SU-DHL-6 (cell line): ENCODE measurements at regions not wholly inside any gene's neighbourhood (a gene's known extent, or its start where the extent isn't known, plus 50 kb on each side); places are given as distances from the start of the nearest gene placed in this dataset.

Experiments used
- H2AFZ ChIP-seq: fragments of 200-600 bp; sonication (generic); 2 replicates; pipeline ENCODE4 v1.6.1; 2014; ENCODE audit warnings: low read depth, mild to moderate bottlenecking, moderate library complexity, mixed read lengths, antibody characterized with exemption, low read length; ENCODE audit not compliant: severe bottlenecking
- H3F3A ChIP-seq: fragments of 200-600 bp; shearing (Covaris generic); 2 replicates; pipeline ENCODE4 v1.6.0; 2016; ENCODE audit warnings: antibody characterized with exemption, mild to moderate bottlenecking; ENCODE audit not compliant: insufficient read depth
- H3K27ac ChIP-seq: fragments of 200-600 bp; sonication (generic); 2 replicates; pipeline ENCODE4 v1.5.1; 2016; ENCODE audit warnings: low read depth, mild to moderate bottlenecking, low read length, moderate library complexity, mixed read lengths
- H3K27me3 ChIP-seq: fragments of 200-600 bp; sonication (generic), shearing (Covaris generic); 2 replicates; pipeline ENCODE4 v1.6.0; 2014; ENCODE audit warnings: mild to moderate bottlenecking, low read length
- H3K36me3 ChIP-seq: fragments of 200-600 bp; sonication (generic); 2 replicates; pipeline ENCODE4 v1.6.1; 2014; ENCODE audit warnings: mild to moderate bottlenecking, low read length, mixed read lengths
- H3K4me2 ChIP-seq: fragments of 300-600, 200-600 bp; shearing (Covaris generic), sonication (generic); 2 replicates; pipeline ENCODE4 v1.6.0; 2014; ENCODE audit warnings: low read length, low read depth, mild to moderate bottlenecking; ENCODE audit not compliant: poor library complexity, severe bottlenecking
- H3K4me3 ChIP-seq: fragments of 200-600 bp; sonication (generic); 2 replicates; pipeline ENCODE4 v1.5.1; 2014; ENCODE audit warnings: antibody characterized with exemption, low read length, mild to moderate bottlenecking, mixed read lengths; ENCODE audit not compliant: insufficient read depth, poor library complexity, severe bottlenecking
- H3K79me2 ChIP-seq: fragments of 200-600 bp; sonication (generic); 2 replicates; pipeline ENCODE4 v1.6.1; 2014; ENCODE audit warnings: mild to moderate bottlenecking, low read length, moderate library complexity; ENCODE audit not compliant: insufficient read depth
- H3K9ac ChIP-seq: fragments of 200-600 bp; sonication (generic); 2 replicates; pipeline ENCODE4 v1.7.0; 2014; ENCODE audit warnings: mild to moderate bottlenecking, low read length
- H3K9me2 ChIP-seq: fragments of 200-600 bp; sonication (generic); replicated peaks from 2 replicates; pipeline ENCODE4 v1.6.1; 2014; ENCODE audit warnings: low read length; ENCODE audit not compliant: insufficient read depth
- H3K9me3 ChIP-seq: fragments of 200-600 bp; sonication (generic); 2 replicates; pipeline ENCODE4 v1.6.1; 2014; ENCODE audit warnings: low read length, mixed read lengths; ENCODE audit not compliant: insufficient read depth
- H4K20me1 ChIP-seq: fragments of 200-600 bp; sonication (generic); 2 replicates; pipeline ENCODE4 v1.6.1; 2014; ENCODE audit warnings: low read depth, mild to moderate bottlenecking, antibody characterized with exemption, low read length, moderate library complexity, mixed read lengths
- EZH2phosphoT487 ChIP-seq: fragments of 200-600 bp; sonication (generic), shearing (Covaris generic); conservative IDR thresholded peaks from 2 replicates; pipeline ENCODE4 v1.6.1; 2018; ENCODE audit warnings: mild to moderate bottlenecking, antibody characterized with exemption, low read length, moderate library complexity, mixed read lengths
- TF ChIP-seq, protein P1 (sequence below): fragments of 200-600 bp; sonication (generic); IDR thresholded peaks from one replicate; pipeline ENCODE4 v1.5.1; 2017; ENCODE audit warnings: antibody characterized with exemption, mild to moderate bottlenecking, low read length, moderate library complexity; ENCODE audit not compliant: insufficient read depth, poor library complexity, severe bottlenecking

DNA sequence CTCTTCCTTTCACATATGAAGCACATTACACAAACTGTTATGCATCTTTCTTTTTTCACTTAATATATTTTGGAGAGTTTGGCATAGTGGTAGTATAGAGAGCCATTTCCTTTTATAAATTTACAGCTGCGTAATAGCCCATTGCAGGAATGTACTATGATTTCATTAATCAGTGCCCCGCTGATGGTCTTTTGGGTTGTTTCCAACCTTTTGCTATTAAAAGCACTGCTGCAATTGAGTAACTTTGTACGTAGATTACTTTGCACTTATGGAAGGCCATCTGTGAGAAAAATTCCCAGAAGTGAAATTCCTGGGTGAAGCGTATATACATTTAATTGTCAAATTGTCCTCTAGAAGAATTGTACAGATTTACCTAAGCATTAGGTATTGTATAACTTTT lies 565.3 kb upstream of the ZNF804A start:
- H3F3A ChIP-seq = no peaks in the 10 kb centered on the region
- H3K27me3 ChIP-seq = no peaks in the 10 kb centered on the region
- no peaks in the 10 kb centered on the region for H3K36me3 ChIP-seq
- no peak overlapping the region for H3K9ac ChIP-seq
- no peaks in the 10 kb centered on the region for H3K9me3 ChIP-seq
- H4K20me1 ChIP-seq = no peaks in the 10 kb centered on the region
- no peak overlapping the region for H3K4me3 ChIP-seq
- no peak overlapping the region for H3K4me2 ChIP-seq
- H3K79me2 ChIP-seq = no peaks in the 10 kb centered on the region
- no peaks in the 10 kb centered on the region for H3K9me2 ChIP-seq
- H3K27ac ChIP-seq = no peak overlapping the region
- no peak overlapping the region for H2AFZ ChIP-seq
- TF ChIP-seq, protein P1, sequence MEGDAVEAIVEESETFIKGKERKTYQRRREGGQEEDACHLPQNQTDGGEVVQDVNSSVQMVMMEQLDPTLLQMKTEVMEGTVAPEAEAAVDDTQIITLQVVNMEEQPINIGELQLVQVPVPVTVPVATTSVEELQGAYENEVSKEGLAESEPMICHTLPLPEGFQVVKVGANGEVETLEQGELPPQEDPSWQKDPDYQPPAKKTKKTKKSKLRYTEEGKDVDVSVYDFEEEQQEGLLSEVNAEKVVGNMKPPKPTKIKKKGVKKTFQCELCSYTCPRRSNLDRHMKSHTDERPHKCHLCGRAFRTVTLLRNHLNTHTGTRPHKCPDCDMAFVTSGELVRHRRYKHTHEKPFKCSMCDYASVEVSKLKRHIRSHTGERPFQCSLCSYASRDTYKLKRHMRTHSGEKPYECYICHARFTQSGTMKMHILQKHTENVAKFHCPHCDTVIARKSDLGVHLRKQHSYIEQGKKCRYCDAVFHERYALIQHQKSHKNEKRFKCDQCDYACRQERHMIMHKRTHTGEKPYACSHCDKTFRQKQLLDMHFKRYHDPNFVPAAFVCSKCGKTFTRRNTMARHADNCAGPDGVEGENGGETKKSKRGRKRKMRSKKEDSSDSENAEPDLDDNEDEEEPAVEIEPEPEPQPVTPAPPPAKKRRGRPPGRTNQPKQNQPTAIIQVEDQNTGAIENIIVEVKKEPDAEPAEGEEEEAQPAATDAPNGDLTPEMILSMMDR = no peak
- no peak for TF ChIP-seq EZH2phosphoT487

DNA sequence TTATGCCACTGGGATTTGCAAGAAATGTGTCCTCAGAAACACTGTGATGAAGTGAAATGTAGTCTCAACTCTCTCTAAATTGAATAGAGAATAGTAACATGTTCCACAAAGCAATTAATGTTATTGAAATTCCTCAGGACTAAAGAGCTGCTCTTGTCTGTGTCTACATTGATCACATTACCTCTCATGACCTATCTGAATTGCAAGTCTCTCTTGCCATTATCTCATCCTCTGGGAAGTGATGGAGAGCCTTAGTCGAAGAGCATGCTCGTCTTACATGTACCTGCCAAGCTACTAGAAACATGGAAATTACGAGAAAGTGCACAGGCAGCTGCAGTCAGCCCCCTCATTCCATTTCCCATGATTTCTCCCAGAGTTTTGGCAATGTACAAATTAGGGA lies 561.1 kb upstream of the ZNF804A start:
- Histone ChIP-seq H3K79me2 (no peaks in the 10 kb centered on the region), H3K9ac (no peak overlapping the region), H3K4me2 (no peak overlapping the region), H3F3A (no peaks in the 10 kb centered on the region), H3K27me3 (no peaks in the 10 kb centered on the region), H3K4me3 (no peak overlapping the region), H4K20me1 (no peaks in the 10 kb centered on the region), H2AFZ (no peak overlapping the region), H3K27ac (no peak overlapping the region), H3K9me2 (no peaks in the 10 kb centered on the region), H3K36me3 (no peaks in the 10 kb centered on the region), H3K9me3 (no peaks in the 10 kb centered on the region)
- TF ChIP-seq EZH2phosphoT487 = no peak
- TF ChIP-seq, protein P1 = no peak

DNA sequence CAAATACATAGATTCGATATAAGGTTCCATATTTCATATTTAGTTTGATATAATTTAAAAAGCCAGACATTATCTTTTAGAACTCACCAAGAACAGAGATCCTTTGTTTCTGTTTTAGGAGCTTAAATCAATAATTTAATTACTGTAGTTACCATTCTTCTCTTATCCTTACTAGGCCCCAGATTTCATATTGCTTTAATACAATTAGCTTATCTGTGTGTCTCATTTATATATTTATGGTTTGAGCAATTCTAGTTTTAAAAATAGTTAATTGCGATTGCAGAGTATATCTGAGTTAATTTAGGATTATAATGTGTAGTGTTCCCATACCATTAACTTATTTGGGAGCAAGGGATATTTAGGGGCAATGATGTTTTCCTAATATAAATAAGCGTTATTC lies 558.8 kb upstream of the ZNF804A start:
- Histone ChIP-seq H4K20me1 (no peaks in the 10 kb centered on the region), H3K79me2 (no peaks in the 10 kb centered on the region), H3K36me3 (no peaks in the 10 kb centered on the region), H3K9ac (no peak overlapping the region), H3F3A (no peaks in the 10 kb centered on the region), H3K27ac (no peak overlapping the region), H3K4me3 (no peak overlapping the region), H3K27me3 (no peaks in the 10 kb centered on the region), H2AFZ (no peak overlapping the region), H3K4me2 (no peak overlapping the region), H3K9me3 (no peaks in the 10 kb centered on the region), H3K9me2 (no peaks in the 10 kb centered on the region)
- TF ChIP-seq, protein P1 = no peak
- TF ChIP-seq EZH2phosphoT487 = no peak

GRCh38 chr2:184040230-184040629 lies 558.1 kb upstream of the ZNF804A start:
- H3K4me2 ChIP-seq = no peak overlapping the region
- no peaks in the 10 kb centered on the region for H3K79me2 ChIP-seq

More at GRCh38 chr2:184040230-184040629, 558.1 kb upstream of the ZNF804A start:
- Histone ChIP-seq H3F3A (no peaks in the 10 kb centered on the region), H4K20me1 (no peaks in the 10 kb centered on the region), H3K36me3 (no peaks in the 10 kb centered on the region), H3K27me3 (no peaks in the 10 kb centered on the region), H3K27ac (no peak overlapping the region), H3K4me3 (no peak overlapping the region), H2AFZ (no peak overlapping the region), H3K9me3 (no peaks in the 10 kb centered on the region), H3K9ac (no peak overlapping the region), H3K9me2 (no peaks in the 10 kb centered on the region)
- TF ChIP-seq, protein P1 = no peak
- no peak for TF ChIP-seq EZH2phosphoT487
